ENCODE measurements at regions not wholly inside any gene's neighbourhood (a gene's known extent, or its start where the extent isn't known, plus 50 kb on each side); places are given as distances from the start of the nearest gene placed in this dataset.

DNA sequence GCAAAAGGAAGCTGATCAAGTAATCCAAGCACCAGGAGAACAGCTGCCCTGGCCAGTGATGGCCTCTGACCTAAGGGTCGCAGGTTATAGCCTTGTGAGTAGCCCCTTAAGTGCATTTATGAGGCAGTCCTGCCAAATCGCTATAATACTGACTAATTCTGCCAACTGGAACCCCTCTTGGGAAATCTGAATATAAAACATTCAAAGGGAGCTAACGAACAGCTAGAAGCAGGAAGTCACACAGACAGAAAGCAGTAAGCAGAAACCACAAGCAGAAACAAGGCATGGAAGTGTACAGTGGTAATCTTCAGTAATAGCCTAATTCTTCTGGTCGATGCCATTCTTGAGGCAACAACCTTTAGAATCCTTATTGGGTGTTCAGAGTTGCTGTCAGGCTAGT lies 521.3 kb downstream of the METTL4 start:
- no peak for DNase-seq
- no peak for ATAC-seq

DNA sequence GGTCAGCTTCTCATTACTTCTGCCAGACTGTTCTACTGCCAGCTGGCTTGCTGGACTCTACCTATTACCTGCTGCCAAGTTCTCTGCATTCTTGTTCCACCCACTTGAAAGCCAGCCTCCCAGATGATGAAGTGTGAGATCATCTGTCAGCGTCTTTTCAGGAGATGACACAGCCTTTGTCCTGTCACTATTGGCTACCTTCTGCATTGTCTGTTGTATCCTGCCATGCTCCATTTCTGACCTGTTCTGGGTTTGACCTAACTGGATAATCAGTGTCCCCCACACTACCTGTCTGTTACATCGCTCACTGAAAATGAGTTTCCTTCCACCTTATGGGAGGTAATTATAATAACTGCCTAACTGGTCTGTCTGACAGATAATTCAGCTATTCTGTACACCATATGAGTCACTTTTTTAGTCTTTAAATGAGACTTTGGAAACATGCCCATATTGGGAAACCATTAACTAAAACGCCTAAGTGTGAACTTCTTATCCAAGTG lies 520.6 kb downstream of the METTL4 start:
- ATAC-seq (no peak), DNase-seq (no peak)

GRCh38 chr18:2053490-2054089 lies 517.7 kb downstream of the METTL4 start:
- DNase-seq (no peak), ATAC-seq (no peak)

GRCh38 chr18:2059336-2059735 lies 512.0 kb downstream of the METTL4 start:
- no peak for ATAC-seq
- DNase-seq, result no peak

GRCh38 chr18:2060086-2060485 lies 511.2 kb downstream of the METTL4 start:
- ATAC-seq (no peak), DNase-seq (no peak)

DNA sequence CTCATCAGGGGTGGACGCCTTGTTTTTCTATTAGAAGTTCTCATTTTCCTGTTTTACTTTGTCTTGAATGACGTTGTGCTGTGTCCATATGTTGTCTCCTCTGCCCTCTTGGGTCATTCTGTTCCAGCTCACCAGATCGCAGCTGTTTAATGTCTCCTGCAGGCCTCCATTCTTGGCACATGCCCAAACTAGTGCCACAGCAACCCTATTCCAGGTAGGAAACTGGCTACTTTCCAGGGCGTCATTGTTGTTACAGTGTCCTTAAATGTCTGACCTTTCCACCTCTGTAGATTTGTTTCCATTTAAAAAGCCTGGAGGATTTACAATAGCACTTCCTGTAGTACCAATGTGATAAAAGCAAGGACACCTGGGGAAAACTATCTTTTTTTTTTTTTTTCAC lies 500.7 kb downstream of the METTL4 start:
- ATAC-seq, result no peak

DNA sequence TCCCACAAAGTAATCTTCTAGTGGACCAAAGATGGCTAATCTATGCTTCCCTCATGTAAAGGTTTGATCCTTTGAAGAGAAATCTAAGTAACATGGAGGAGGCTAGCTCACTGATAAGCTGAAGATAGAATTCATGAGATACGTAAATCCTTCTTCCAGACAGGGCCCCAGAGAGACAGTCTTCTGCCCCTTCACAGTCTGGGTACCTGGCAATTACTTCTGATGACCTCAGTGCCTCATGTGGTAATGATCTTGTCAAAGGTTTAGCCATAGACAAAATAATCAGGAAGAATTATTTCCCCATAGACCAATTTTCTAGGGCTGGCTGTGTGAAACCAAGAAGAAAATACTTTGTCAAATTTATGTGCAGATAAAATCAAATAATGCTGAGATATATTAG lies 495.8 kb downstream of the METTL4 start:
- DNase-seq, result no peak
- ATAC-seq, result no peak

More for the DNA sequence above, 500.7 kb downstream of the METTL4 start:
- no peak for DNase-seq

DNA sequence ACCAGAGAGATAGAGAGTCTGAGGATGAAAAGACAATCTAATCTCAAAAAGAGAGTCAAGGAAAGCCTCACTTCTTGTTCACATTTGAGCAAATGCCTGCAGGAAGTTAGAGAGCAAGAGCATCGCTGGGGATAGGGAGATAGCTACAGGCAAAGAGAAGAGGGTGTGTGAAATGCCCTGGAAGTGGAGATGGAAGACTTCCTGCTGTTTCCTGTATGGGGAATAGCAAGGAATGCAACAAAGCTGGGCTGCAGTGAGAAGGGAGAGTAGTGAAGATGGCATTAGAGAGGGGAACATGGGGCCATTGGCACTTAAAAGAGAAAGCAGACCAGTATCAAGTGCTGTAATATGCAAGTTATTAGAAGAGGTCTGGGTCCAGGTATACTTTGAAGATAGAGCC lies 488.6 kb downstream of the METTL4 start:
- no peak for ATAC-seq
- DNase-seq, result no peak

DNA sequence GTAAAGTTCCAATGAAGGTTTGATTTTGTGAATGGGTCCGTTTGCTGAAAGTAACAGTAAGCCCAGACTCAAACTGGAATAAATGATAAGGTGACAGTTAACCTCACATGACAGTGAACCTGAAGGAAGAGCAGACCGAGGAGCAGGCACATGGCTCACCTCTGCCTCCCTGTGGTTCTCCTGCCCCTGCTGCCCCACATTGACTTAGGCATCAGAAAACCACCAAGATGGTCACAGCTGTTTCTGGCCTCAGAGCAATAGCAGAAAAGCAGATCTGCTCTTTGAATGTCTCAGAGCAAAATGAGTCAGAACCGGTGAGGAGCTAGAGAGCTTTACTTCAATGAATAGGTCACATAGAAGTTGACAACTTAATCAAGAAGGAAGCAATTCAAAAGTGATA lies 487.6 kb downstream of the METTL4 start:
- peak; percentile 32 for ATAC-seq
- DNase-seq, result no peak

DNA sequence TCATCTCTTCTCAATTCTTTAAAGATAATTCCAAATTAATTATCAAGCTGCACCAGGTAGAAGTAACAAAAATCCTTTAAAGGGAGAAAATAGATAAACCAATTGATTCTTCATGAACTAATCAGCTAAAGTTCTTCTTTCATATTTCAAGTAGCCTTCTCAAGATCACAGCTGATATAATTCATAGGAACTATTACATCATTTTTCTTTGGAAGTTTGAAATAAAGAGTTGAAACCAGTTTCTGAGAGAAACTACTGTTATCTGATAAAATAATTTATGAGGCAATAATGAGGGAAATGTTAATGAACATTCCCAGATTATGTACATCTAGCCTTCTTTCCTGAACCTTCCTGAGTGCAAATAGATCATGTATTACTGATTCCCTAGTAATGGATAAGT lies 484.9 kb downstream of the METTL4 start:
- ATAC-seq (no peak), DNase-seq (no peak)

GRCh38 chr18:2087877-2088673 lies 483.2 kb downstream of the METTL4 start:
- no peak for DNase-seq
- no peak for ATAC-seq

DNA sequence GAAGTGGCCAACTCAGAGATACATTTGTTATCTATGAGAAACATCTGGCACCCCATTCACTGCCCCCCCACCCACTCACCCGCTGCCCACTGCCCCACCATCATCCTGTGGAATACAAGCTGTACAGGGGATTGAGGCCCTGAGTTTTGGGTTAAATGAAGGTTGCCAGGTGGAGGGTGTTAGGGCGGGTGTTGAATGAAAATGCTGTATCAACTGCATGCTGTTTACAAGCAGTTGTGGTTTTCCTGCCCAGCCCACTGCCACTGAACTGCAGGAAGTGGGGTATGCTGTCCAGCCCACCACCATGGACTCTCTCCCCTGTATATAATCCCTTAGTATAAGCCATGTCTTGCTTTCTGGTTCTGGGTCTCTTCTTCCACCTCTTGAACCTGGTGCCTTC lies 481.9 kb downstream of the METTL4 start:
- DNase-seq (no peak), ATAC-seq (no peak)

DNA sequence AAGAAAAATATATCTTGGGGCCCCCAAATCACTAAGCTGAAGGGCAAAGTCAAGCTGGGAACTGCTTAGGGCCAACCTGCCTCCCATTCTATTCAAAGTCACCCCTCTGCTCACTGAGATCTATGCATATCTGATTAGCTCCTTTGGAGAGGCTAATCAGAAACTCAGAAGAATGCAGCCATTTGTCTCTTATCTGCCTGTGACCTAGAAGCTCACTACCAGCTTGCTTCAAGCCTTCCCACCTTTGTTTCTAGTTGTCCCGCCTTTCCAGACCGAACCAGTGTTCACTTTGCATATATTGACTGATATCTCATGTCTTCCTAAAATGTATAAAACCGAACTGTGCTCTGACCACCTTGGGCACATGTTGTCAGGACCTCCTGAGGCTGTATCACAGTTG lies 479.4 kb downstream of the METTL4 start:
- DNase-seq, result no peak
- ATAC-seq, result no peak

GRCh38 chr18:2096551-2096950 lies 474.8 kb downstream of the METTL4 start:
- DNase-seq (no peak), ATAC-seq (no peak)

- DNase-seq (no peak), ATAC-seq (no peak)
Measured at GRCh38 chr18:2100694-2101213, 470.6 kb downstream of the METTL4 start.

- ATAC-seq (no peak), DNase-seq (no peak)
Measured at GRCh38 chr18:2102022-2102421, 469.3 kb downstream of the METTL4 start.

GRCh38 chr18:2103299-2103698 lies 468.0 kb downstream of the METTL4 start:
- ATAC-seq (no peak), DNase-seq (no peak)

DNA sequence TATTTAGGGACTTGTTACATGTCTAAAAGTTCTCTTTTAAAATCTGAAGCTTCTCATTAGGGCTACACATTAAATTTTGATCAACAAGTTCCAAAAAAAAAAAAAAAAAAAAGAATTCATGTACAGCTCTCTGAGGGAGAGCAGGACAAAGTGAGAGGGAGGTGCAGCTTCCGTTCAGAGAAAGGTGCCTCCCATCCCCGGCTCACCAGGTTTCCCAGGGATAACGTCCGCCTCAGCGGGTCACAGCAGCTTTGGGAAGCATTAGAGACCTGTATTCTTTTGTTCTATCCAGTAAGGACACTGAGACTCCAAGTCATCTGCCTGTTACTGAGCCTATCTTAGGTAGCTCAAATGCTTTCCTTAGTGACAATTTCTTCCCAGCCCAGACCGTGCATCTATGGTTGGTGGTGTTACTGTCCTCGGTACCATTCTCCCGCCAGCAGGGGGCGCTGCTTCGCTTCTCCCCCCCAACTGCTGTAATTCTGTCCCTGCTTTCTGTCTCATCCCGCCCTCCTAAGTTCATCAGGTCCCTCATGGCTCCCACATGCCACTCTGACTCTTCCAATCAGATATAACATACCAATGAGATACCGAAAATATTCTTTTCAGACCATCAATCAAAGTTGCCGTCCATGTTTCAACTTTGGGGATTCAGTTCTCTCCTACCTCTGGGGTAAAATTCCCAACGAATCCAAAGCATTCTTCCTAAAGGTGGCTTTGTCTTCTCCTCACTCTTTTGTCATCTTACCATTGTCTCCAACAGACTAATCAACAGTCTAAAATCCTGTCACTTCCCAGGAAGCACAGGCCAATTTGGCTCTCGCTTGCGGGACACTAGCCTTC lies 466.5 kb downstream of the METTL4 start:
- DNase-seq (peak; percentile 64), ATAC-seq (peak; percentile 76)

DNA sequence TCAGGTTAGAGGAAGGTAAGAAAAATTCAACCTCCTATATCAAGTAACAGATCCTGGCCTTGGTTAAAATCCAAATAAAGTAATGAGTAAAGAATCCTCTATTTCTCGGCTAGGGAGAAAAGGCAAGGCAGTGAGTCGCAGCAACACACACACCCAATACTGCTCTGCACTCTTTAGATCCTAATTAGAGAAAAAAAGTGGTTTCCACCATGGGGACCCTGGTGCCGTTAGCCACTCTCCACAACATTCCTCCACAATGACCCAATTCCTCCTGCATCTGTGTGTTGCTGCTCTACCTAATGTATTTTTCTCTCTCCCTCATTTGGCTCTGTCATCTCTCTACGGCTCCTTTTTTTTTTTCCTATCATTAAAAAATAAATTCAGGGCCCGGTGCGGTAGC lies 462.7 kb downstream of the METTL4 start:
- DNase-seq (no peak), ATAC-seq (no peak)

GRCh38 chr18:2111456-2111855 lies 459.8 kb downstream of the METTL4 start:
- DNase-seq (no peak), ATAC-seq (no peak)

DNA sequence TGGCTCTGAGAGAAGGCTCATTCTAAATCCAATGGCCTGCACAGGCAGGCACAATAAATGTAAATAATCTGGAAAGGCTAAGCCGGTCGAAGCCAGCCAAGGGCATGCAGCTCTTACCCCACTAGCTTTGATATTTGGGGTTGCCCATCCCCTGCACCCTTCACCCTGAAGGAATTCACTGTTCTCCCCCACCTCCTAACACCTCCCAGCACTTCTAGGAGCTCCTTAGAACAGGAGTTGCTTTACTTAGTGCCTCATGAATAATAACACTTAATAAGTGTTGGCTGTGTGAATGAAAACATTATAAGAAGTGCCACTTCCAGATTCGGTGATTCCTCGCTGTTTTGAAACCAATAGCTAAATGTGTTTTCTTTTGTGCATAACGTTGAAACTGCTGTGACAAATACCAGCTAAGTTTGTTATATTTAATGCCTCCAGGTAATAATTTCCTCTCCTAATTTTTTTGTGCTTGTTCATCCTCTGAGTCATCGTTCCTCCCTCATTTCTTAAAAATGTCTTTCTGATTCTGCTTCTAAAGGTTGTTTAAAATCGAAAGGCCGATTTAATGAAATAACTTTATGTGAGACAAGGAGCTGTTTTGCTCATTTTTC lies 458.8 kb downstream of the METTL4 start:
- DNase-seq (no peak), ATAC-seq (no peak)

DNA sequence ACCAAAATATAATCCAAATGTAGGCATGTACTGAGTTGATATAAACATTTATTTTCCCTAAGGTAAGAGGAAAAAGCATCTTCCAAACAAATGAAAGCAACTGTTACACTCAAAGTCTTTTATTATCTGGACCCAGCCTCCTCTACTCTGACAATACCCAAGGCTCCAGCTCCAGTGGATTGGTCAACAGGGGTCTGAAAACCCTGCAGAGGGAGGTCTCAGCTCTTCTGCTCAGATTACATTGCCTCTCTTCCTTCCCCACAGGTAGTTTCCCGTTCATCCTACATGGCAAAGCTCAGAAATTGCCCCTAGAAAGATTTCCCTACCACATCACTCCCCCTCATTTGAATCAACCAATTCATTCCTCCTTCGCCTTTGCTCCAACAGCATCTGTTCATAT lies 457.0 kb downstream of the METTL4 start:
- DNase-seq, result no peak
- no peak for ATAC-seq

All from stimulated activated naive CD8-positive, alpha-beta T cell treated with anti-CD3 and anti-CD28 coated beads, Interleukin-15, Interleukin-2, amounts not matched to agents 100 U/mL and 50 U/mL, for 24 hours (primary cell).